Skeletal muscle tissue (tissue), 3 donors: ENCODE measurements at regions not wholly inside any gene's neighbourhood (a gene's known extent, or its start where the extent isn't known, plus 50 kb on each side); places are given as distances from the start of the nearest gene placed in this dataset.

ENCODE experiments used
- H3K27ac ChIP-seq: one replicate; pipeline ENCODE4 v1.7.0; 2013; ENCODE audit warnings: mild to moderate bottlenecking, low read depth, low read length, inconsistent platforms
- H3K27me3 ChIP-seq, 3 donors: one replicate each; pipeline ENCODE4 v1.7.0; 2013; ENCODE audit warnings: low read length in 3 of 3; ENCODE audit not compliant: control insufficient read depth in 3 of 3, insufficient read depth in 3 of 3
- H3K36me3 ChIP-seq, 3 donors: one replicate each; pipeline ENCODE4 v1.7.0; 2013; ENCODE audit warnings: low read length in 3 of 3; ENCODE audit not compliant: control insufficient read depth in 3 of 3, insufficient read depth in 3 of 3
- H3K4me1 ChIP-seq, 3 donors: one replicate each; pipeline ENCODE4 v1.7.0; 2013; ENCODE audit warnings: low read length in 3 of 3, mild to moderate bottlenecking in 3 of 3; ENCODE audit not compliant: control insufficient read depth in 3 of 3, insufficient read depth in 3 of 3
- H3K4me3 ChIP-seq, 3 donors: one replicate each; pipeline ENCODE4 v1.7.0; 2013; ENCODE audit warnings: low read length in 3 of 3
- H3K9ac ChIP-seq, 3 donors: one replicate each; pipeline ENCODE4 v1.7.0; 2013; ENCODE audit warnings: low read length in 3 of 3, mild to moderate bottlenecking in 3 of 3, moderate library complexity in 2 of 3, low read depth in 1 of 3
- H3K9me3 ChIP-seq, 3 donors: one replicate each; pipeline ENCODE4 v1.7.0; 2013; ENCODE audit warnings: low read length in 3 of 3; ENCODE audit not compliant: control insufficient read depth in 3 of 3
- donor health status: Osteomylitis.

GRCh38 chr1:36692465-36693160 is 209.9 kb upstream of the CSF3R start:
- Histone ChIP-seq H3K9me3 (peaks cover 0 to 2% (median 0%) of the 10 kb centered on the region in 3 donors), H3K27ac (no peak overlapping the region), H3K27me3 (peaks cover 36 to 63% (median 60%) of the 10 kb centered on the region in 3 donors), H3K4me3 (no peak overlapping the region), H3K9ac (no peak overlapping the region), H3K4me1 (no peaks in the 10 kb centered on the region), H3K36me3 (no peaks in the 10 kb centered on the region)

GRCh38 chr1:36691374-36691773 is 208.7 kb upstream of the CSF3R start:
- Histone ChIP-seq H3K27ac (no peak overlapping the region), H3K9me3 (peaks cover 0 to 2% (median 0%) of the 10 kb centered on the region in 3 donors), H3K27me3 (peaks cover 36 to 70% (median 66%) of the 10 kb centered on the region in 3 donors)

GRCh38 chr1:36689992-36690391 is 207.3 kb upstream of the CSF3R start:
- Histone ChIP-seq H3K9ac (no peak overlapping the region), H3K36me3 (no peaks in the 10 kb centered on the region), H3K27ac (no peak overlapping the region), H3K9me3 (peaks cover 0 to 2% (median 0%) of the 10 kb centered on the region in 3 donors), H3K27me3 (peaks cover 27 to 59% (median 55%) of the 10 kb centered on the region in 3 donors), H3K4me1 (no peaks in the 10 kb centered on the region), H3K4me3 (no peak overlapping the region)

More at GRCh38 chr1:36691374-36691773, 208.7 kb upstream of the CSF3R start:
- Histone ChIP-seq H3K4me1 (no peaks in the 10 kb centered on the region), H3K4me3 (no peak overlapping the region), H3K36me3 (no peaks in the 10 kb centered on the region), H3K9ac (no peak overlapping the region)

- H3K4me3 ChIP-seq: no peak overlapping the region
- H3K4me1 ChIP-seq: no peaks in the 10 kb centered on the region
- no peaks in the 10 kb centered on the region for H3K36me3 ChIP-seq
- no peaks in the 10 kb centered on the region for H3K9me3 ChIP-seq
- H3K27ac ChIP-seq: no peak overlapping the region
- H3K9ac ChIP-seq: no peak overlapping the region
- peaks cover 18 to 35% (median 32%) of the 10 kb centered on the region in 3 donors for H3K27me3 ChIP-seq
Observed at GRCh38 chr1:36687312-36687711, 204.6 kb upstream of the CSF3R start.

GRCh38 chr1:36675931-36676562 is 193.3 kb upstream of the CSF3R start:
- Histone ChIP-seq H3K9me3 (peaks cover 0 to 2% (median 0%) of the 10 kb centered on the region in 3 donors), H3K9ac (no peak overlapping the region), H3K27ac (no peak overlapping the region), H3K4me1 (no peaks in the 10 kb centered on the region), H3K4me3 (no peak overlapping the region), H3K36me3 (no peaks in the 10 kb centered on the region), H3K27me3 (peaks cover 28 to 36% (median 34%) of the 10 kb centered on the region in 3 donors)

GRCh38 chr1:36675106-36675505 is 192.4 kb upstream of the CSF3R start:
- Histone ChIP-seq H3K27me3 (peaks cover 35 to 45% (median 40%) of the 10 kb centered on the region in 3 donors), H3K27ac (no peak overlapping the region), H3K9ac (no peak overlapping the region), H3K9me3 (peaks cover 0 to 2% (median 0%) of the 10 kb centered on the region in 3 donors), H3K4me3 (no peak overlapping the region), H3K4me1 (no peaks in the 10 kb centered on the region), H3K36me3 (no peaks in the 10 kb centered on the region)

- Histone ChIP-seq H3K36me3 (no peaks in the 10 kb centered on the region), H3K9ac (no peak overlapping the region), H3K27me3 (peaks cover 43 to 56% (median 54%) of the 10 kb centered on the region in 3 donors), H3K4me1 (no peaks in the 10 kb centered on the region), H3K27ac (no peak overlapping the region), H3K4me3 (no peak overlapping the region), H3K9me3 (peaks cover 0 to 2% (median 0%) of the 10 kb centered on the region in 3 donors)
Observed at GRCh38 chr1:36673202-36673601, 190.5 kb upstream of the CSF3R start.

GRCh38 chr1:36669262-36669661 is 186.5 kb upstream of the CSF3R start:
- Histone ChIP-seq H3K9me3 (peaks cover 0 to 2% (median 0%) of the 10 kb centered on the region in 3 donors), H3K4me1 (no peaks in the 10 kb centered on the region), H3K9ac (no peak overlapping the region), H3K4me3 (no peak overlapping the region), H3K27ac (no peak overlapping the region), H3K36me3 (no peaks in the 10 kb centered on the region), H3K27me3 (peaks cover 45 to 63% (median 63%) of the 10 kb centered on the region in 3 donors)

GRCh38 chr1:36667836-36668235 is 185.1 kb upstream of the CSF3R start:
- H3K27ac ChIP-seq: no peak overlapping the region
- no peaks in the 10 kb centered on the region for H3K36me3 ChIP-seq
- H3K9me3 ChIP-seq: peaks cover 0 to 2% (median 0%) of the 10 kb centered on the region in 3 donors
- no peak overlapping the region for H3K4me3 ChIP-seq
- H3K9ac ChIP-seq: no peak overlapping the region
- peaks cover 34 to 58% (median 53%) of the 10 kb centered on the region in 3 donors for H3K27me3 ChIP-seq
- H3K4me1 ChIP-seq: no peaks in the 10 kb centered on the region

- H3K27ac ChIP-seq: no peak overlapping the region
- peaks cover 29 to 56% (median 48%) of the 10 kb centered on the region in 3 donors for H3K27me3 ChIP-seq
- H3K36me3 ChIP-seq: no peaks in the 10 kb centered on the region
- peaks cover 0 to 2% (median 0%) of the 10 kb centered on the region in 3 donors for H3K9me3 ChIP-seq
- H3K9ac ChIP-seq: no peak overlapping the region
- H3K4me3 ChIP-seq: no peak overlapping the region
- H3K4me1 ChIP-seq: no peaks in the 10 kb centered on the region
Observed at GRCh38 chr1:36667256-36667655, 184.5 kb upstream of the CSF3R start.
